SU-DHL-6 (cell line): ENCODE measurements at regions not wholly inside any gene's neighbourhood (a gene's known extent, or its start where the extent isn't known, plus 50 kb on each side); places are given as distances from the start of the nearest gene placed in this dataset.

Experiments used
- CTCF ChIP-seq: fragments of 200-600 bp; sonication (generic); IDR thresholded peaks from one replicate; pipeline ENCODE4 v1.5.1; 2017; ENCODE audit warnings: antibody characterized with exemption, mild to moderate bottlenecking, low read length, moderate library complexity; ENCODE audit not compliant: insufficient read depth, poor library complexity, severe bottlenecking
- EZH2phosphoT487 ChIP-seq: fragments of 200-600 bp; sonication (generic), shearing (Covaris generic); conservative IDR thresholded peaks from 2 replicates; pipeline ENCODE4 v1.6.1; 2018; ENCODE audit warnings: mild to moderate bottlenecking, antibody characterized with exemption, low read length, moderate library complexity, mixed read lengths

GRCh38 chr2:7697052-7697451 is 779.8 kb downstream of the RNF144A start:
- TF ChIP-seq CTCF (no peak), EZH2phosphoT487 (no peak)
